Mesenchymal stem cell (in vitro differentiated cells and primary cell): ENCODE measurements at regions not wholly inside any gene's neighbourhood (a gene's known extent, or its start where the extent isn't known, plus 50 kb on each side); places are given as distances from the start of the nearest gene placed in this dataset.

ENCODE experiments used
- DNase-seq: peaks from one replicate; pipeline ENCODE4 v3.0.0-alpha.2; 2013
- H2AFZ ChIP-seq: one replicate; pipeline ENCODE4 v1.6.1; 2013; ENCODE audit warnings: low read depth, mild to moderate bottlenecking, control low read depth, inconsistent platforms, low read length, moderate library complexity
- H2AK5ac ChIP-seq: 2 replicates; pipeline ENCODE4 v1.6.1; 2013; ENCODE audit warnings: low read length, moderate library complexity, mild to moderate bottlenecking, inconsistent platforms; ENCODE audit not compliant: severe bottlenecking
- H2BK120ac ChIP-seq: one replicate; pipeline ENCODE4 v1.6.1; 2013; ENCODE audit warnings: low read depth, mild to moderate bottlenecking, inconsistent platforms, low read length, moderate library complexity
- H2BK12ac ChIP-seq, 2 experiments: one replicate each; pipeline ENCODE4 v1.6.1; 2013; ENCODE audit warnings: inconsistent platforms in 2 of 2, low read length in 2 of 2, mild to moderate bottlenecking in 2 of 2, moderate library complexity in 2 of 2, control low read depth in 1 of 2
- H2BK15ac ChIP-seq: one replicate; pipeline ENCODE4 v1.6.1; 2013; ENCODE audit warnings: mild to moderate bottlenecking, low read depth, inconsistent platforms; ENCODE audit not compliant: poor library complexity, severe bottlenecking
- H2BK5ac ChIP-seq: 2 replicates; pipeline ENCODE4 v1.6.1; 2013; ENCODE audit warnings: low read depth, mild to moderate bottlenecking, low read length, control low read depth, inconsistent platforms; ENCODE audit not compliant: poor library complexity, severe bottlenecking
- H3K14ac ChIP-seq, 2 experiments: one replicate each; pipeline ENCODE4 v1.6.1; 2013; ENCODE audit warnings: inconsistent platforms in 2 of 2, low read length in 2 of 2, control low read depth in 1 of 2, mild to moderate bottlenecking in 1 of 2, moderate library complexity in 1 of 2
- H3K18ac ChIP-seq, 2 experiments: one replicate each; pipeline ENCODE4 v1.6.1; 2013; ENCODE audit warnings: inconsistent platforms in 2 of 2, low read length in 2 of 2, control low read depth in 1 of 2, low read depth in 1 of 2, mild to moderate bottlenecking in 1 of 2
- H3K23ac ChIP-seq, 2 experiments: one replicate each; pipeline ENCODE4 v1.6.1; 2013; ENCODE audit warnings: inconsistent platforms in 2 of 2, low read length in 2 of 2, mild to moderate bottlenecking in 2 of 2, moderate library complexity in 2 of 2, control low read depth in 1 of 2
- H3K27ac ChIP-seq: 2 replicates; pipeline ENCODE4 v1.5.1; 2013; ENCODE audit warnings: mild to moderate bottlenecking, moderate library complexity, low read length, control low read depth, inconsistent platforms; ENCODE audit not compliant: poor library complexity, severe bottlenecking
- H3K27me3 ChIP-seq, 2 experiments: 2 replicates each; pipeline versions ENCODE4 v1.6.1 to v1.7.0; 2013; ENCODE audit warnings: low read length in 2 of 2, mild to moderate bottlenecking in 2 of 2, moderate library complexity in 2 of 2, control low read depth in 1 of 2, inconsistent platforms in 1 of 2; ENCODE audit not compliant: control insufficient read depth in 1 of 2, insufficient read depth in 1 of 2
- H3K36me3 ChIP-seq, 2 experiments: 2 replicates each; pipeline versions ENCODE4 v1.6.1 to v1.7.0; 2013; ENCODE audit warnings: low read length in 2 of 2, control low read depth in 1 of 2, inconsistent platforms in 1 of 2, low read depth in 1 of 2, mild to moderate bottlenecking in 1 of 2; ENCODE audit not compliant: insufficient read depth in 2 of 2, control insufficient read depth in 1 of 2
- H3K4ac ChIP-seq, 2 experiments: one replicate each; pipeline ENCODE4 v1.6.1; 2013; ENCODE audit warnings: inconsistent platforms in 2 of 2, low read length in 2 of 2, mild to moderate bottlenecking in 2 of 2, moderate library complexity in 2 of 2, control low read depth in 1 of 2, low read depth in 1 of 2
- H3K4me1 ChIP-seq: 2 replicates; pipeline ENCODE4 v1.6.1; 2013; ENCODE audit warnings: low read depth, low read length, control low read depth; ENCODE audit not compliant: control insufficient read depth, insufficient read depth
- H3K4me2 ChIP-seq: 2 replicates; pipeline ENCODE4 v1.6.1; 2013; ENCODE audit warnings: low read length, mild to moderate bottlenecking, inconsistent platforms; ENCODE audit not compliant: poor library complexity, severe bottlenecking
- H3K4me3 ChIP-seq, 2 experiments: 2 replicates each; pipeline versions ENCODE4 v1.5.1 to v1.7.0; 2013; ENCODE audit warnings: low read length in 2 of 2, mild to moderate bottlenecking in 2 of 2, control low read depth in 1 of 2, low read depth in 1 of 2; ENCODE audit not compliant: insufficient read depth in 1 of 2
- H3K79me1 ChIP-seq: replicated peaks from 2 replicates; pipeline ENCODE4 v1.6.1; 2013; ENCODE audit warnings: mild to moderate bottlenecking, control low read depth, low read length, inconsistent platforms; ENCODE audit not compliant: poor library complexity, severe bottlenecking
- H3K9ac ChIP-seq: 2 replicates; pipeline ENCODE4 v1.7.0; 2013; ENCODE audit warnings: mild to moderate bottlenecking, low read length, moderate library complexity
- H3K9me3 ChIP-seq: 2 replicates; pipeline ENCODE4 v1.7.0; 2013; ENCODE audit warnings: mild to moderate bottlenecking, low read length; ENCODE audit not compliant: control insufficient read depth
- H4K8ac ChIP-seq: one replicate; pipeline ENCODE4 v1.6.1; 2013; ENCODE audit warnings: inconsistent platforms, mild to moderate bottlenecking, low read length, moderate library complexity
- H4K91ac ChIP-seq: one replicate; pipeline ENCODE4 v1.6.1; 2013; ENCODE audit warnings: mild to moderate bottlenecking, low read length, inconsistent platforms
- WGBS: methylation state at CpG from one replicate; pipeline ENCODE4 v1.1.7; 2013; ENCODE audit warnings: mixed read lengths; 5-methylcytosine and 5-hydroxymethylcytosine counted together

GRCh38 chr9:17045381-17045940 is 89.4 kb upstream of the CNTLN start:
- no peaks in the 10 kb centered on the region for H3K36me3 ChIP-seq
- no peaks in the 10 kb centered on the region for H3K9me3 ChIP-seq
- H3K18ac ChIP-seq = no peak overlapping the region
- no peak overlapping the region for H2AFZ ChIP-seq
- H3K4me2 ChIP-seq = no peak overlapping the region
- H2BK120ac ChIP-seq = no peak overlapping the region
- 100% methylated on average over 1 of the region's 3 CpGs for WGBS
- no peak overlapping the region for H3K9ac ChIP-seq
- no peaks in the 10 kb centered on the region for H3K4me1 ChIP-seq
- H4K8ac ChIP-seq = no peak overlapping the region
- no peak overlapping the region for H3K4ac ChIP-seq
- no peaks in the 10 kb centered on the region for H3K79me1 ChIP-seq
- no peak overlapping the region for H3K23ac ChIP-seq
- H3K14ac ChIP-seq = no peak overlapping the region
- no peak for DNase-seq
- no peak overlapping the region for H2BK12ac ChIP-seq
- no peaks in the 10 kb centered on the region for H3K27me3 ChIP-seq
- H3K4me3 ChIP-seq = no peak overlapping the region
- no peak overlapping the region for H2AK5ac ChIP-seq
- H2BK5ac ChIP-seq = no peak overlapping the region
- no peak overlapping the region for H2BK15ac ChIP-seq
- H4K91ac ChIP-seq = no peak overlapping the region
- no peak overlapping the region for H3K27ac ChIP-seq

GRCh38 chr9:17031546-17031945 is 103.3 kb upstream of the CNTLN start:
- Histone ChIP-seq H3K9ac (no peak overlapping the region), H4K8ac (no peak overlapping the region), H3K4me3 (no peak overlapping the region), H4K91ac (no peak overlapping the region), H3K14ac (no peak overlapping the region), H3K4ac (no peak overlapping the region), H3K4me1 (no peaks in the 10 kb centered on the region), H2BK15ac (no peak overlapping the region), H2BK5ac (no peak overlapping the region), H2BK120ac (no peak overlapping the region), H2AK5ac (no peak overlapping the region), H3K23ac (no peak overlapping the region), H3K79me1 (no peaks in the 10 kb centered on the region), H3K27me3 (no peaks in the 10 kb centered on the region), H3K9me3 (peaks cover 6% of the 10 kb centered on the region), H3K18ac (no peak overlapping the region), H3K4me2 (no peak overlapping the region), H2AFZ (no peak overlapping the region), H2BK12ac (no peak overlapping the region), H3K36me3 (no peaks in the 10 kb centered on the region), H3K27ac (no peak overlapping the region)
- WGBS = 88% methylated on average over 1 of the region's 3 CpGs
- no peak for DNase-seq

- no peak overlapping the region for H2AK5ac ChIP-seq
- peaks cover 2% of the 10 kb centered on the region for H3K9me3 ChIP-seq
- no peak overlapping the region for H3K4me3 ChIP-seq
- no peak overlapping the region for H3K14ac ChIP-seq
- no peaks in the 10 kb centered on the region for H3K79me1 ChIP-seq
- H4K91ac ChIP-seq = no peak overlapping the region
- H2BK12ac ChIP-seq = no peak overlapping the region
- no peak overlapping the region for H3K23ac ChIP-seq
- no peak overlapping the region for H2AFZ ChIP-seq
- no peak overlapping the region for H4K8ac ChIP-seq
- H2BK120ac ChIP-seq = no peak overlapping the region
- no peak overlapping the region for H3K9ac ChIP-seq
- no peak overlapping the region for H3K4ac ChIP-seq
- H2BK15ac ChIP-seq = no peak overlapping the region
- no peaks in the 10 kb centered on the region for H3K36me3 ChIP-seq
- H2BK5ac ChIP-seq = no peak overlapping the region
- no peaks in the 10 kb centered on the region for H3K27me3 ChIP-seq
- no peaks in the 10 kb centered on the region for H3K4me1 ChIP-seq
- no peak overlapping the region for H3K27ac ChIP-seq
- no peak for DNase-seq
- H3K4me2 ChIP-seq = no peak overlapping the region
- no peak overlapping the region for H3K18ac ChIP-seq
Measured at GRCh38 chr9:17025281-17025680, 109.6 kb upstream of the CNTLN start.

- Histone ChIP-seq H3K4me3 (no peak overlapping the region), H3K9me3 (peaks cover 2% of the 10 kb centered on the region), H2BK15ac (no peak overlapping the region), H3K36me3 (no peaks in the 10 kb centered on the region), H2AFZ (no peak overlapping the region), H3K4ac (no peak overlapping the region), H4K8ac (no peak overlapping the region), H3K14ac (no peak overlapping the region), H2BK120ac (no peak overlapping the region), H2BK5ac (no peak overlapping the region), H3K4me2 (no peak overlapping the region), H3K27me3 (no peaks in the 10 kb centered on the region), H3K27ac (no peak overlapping the region), H2BK12ac (no peak overlapping the region), H3K18ac (no peak overlapping the region), H3K9ac (no peak overlapping the region), H4K91ac (no peak overlapping the region), H3K4me1 (no peaks in the 10 kb centered on the region), H3K79me1 (no peaks in the 10 kb centered on the region), H2AK5ac (no peak overlapping the region), H3K23ac (no peak overlapping the region)
- WGBS = no CpG with 5 or more reads among the region's 2 CpGs
- no peak for DNase-seq
Measured at GRCh38 chr9:17024129-17024528, 110.7 kb upstream of the CNTLN start.
